ENCODE measurements at regions not wholly inside any gene's neighbourhood (a gene's known extent, or its start where the extent isn't known, plus 50 kb on each side); places are given as distances from the start of the nearest gene placed in this dataset.

- Histone ChIP-seq H4K20me1 (replicated peaks; ENCODE audit: control insufficient read depth, extremely low read depth, insufficient read depth, low read length) (no peaks in the 10 kb centered on the region), H3K27ac (ENCODE audit: insufficient read depth, low read depth, low read length) (no peak overlapping the region), H3K9ac (replicated peaks; ENCODE audit: extremely low read depth, insufficient read depth, low read length) (no peak overlapping the region), H3K27me3 (ENCODE audit: control insufficient read depth in 2 of 2, insufficient read depth in 2 of 2, low read length in 2 of 2) (no peaks in the 10 kb centered on the region), H3K4me3 (replicated peaks in 1 of 3; ENCODE audit: insufficient read depth in 1 of 3, low read depth in 1 of 3, low read length in 3 of 3) (no peak overlapping the region), H3K4me2 (ENCODE audit: insufficient read depth, low read length) (no peak overlapping the region), H3K79me2 (ENCODE audit: control insufficient read depth, insufficient read depth, low read length) (no peaks in the 10 kb centered on the region), H3K9me1 (replicated peaks; ENCODE audit: control insufficient read depth, extremely low read depth, insufficient read depth, low read length) (no peaks in the 10 kb centered on the region), H3K4me1 (ENCODE audit: control insufficient read depth, extremely low read depth, insufficient read depth, low read length) (no peaks in the 10 kb centered on the region), H3K36me3 (ENCODE audit: control insufficient read depth in 2 of 2, extremely low read depth in 1 of 2, insufficient read depth in 2 of 2, low read length in 2 of 2) (no peaks in the 10 kb centered on the region), H2AFZ (ENCODE audit: low read depth, low read length) (no peak overlapping the region), H3K9me3 (replicated peaks; ENCODE audit: control insufficient read depth, insufficient read depth, low read length) (no peaks in the 10 kb centered on the region)
- no peak for TF ChIP-seq GATA2 (IDR thresholded peaks at IDR 0.05; ENCODE audit: insufficient read depth, insufficient read length, low read depth, low read length)
- no peak for TF ChIP-seq JUN (IDR thresholded peaks at IDR 0.05; ENCODE audit: borderline replicate concordance, insufficient read depth, insufficient read length, low read depth)
- TF ChIP-seq EZH2 (IDR thresholded peaks at IDR 0.05; ENCODE audit: borderline replicate concordance, low read depth, low read length, severe bottlenecking): no peak
- TF ChIP-seq MAX (IDR thresholded peaks at IDR 0.05; ENCODE audit: insufficient read depth, insufficient read length): no peak
- TF ChIP-seq CTCF (IDR thresholded peaks at IDR 0.05; ENCODE audit: extremely low read depth in 1 of 2, insufficient read depth in 1 of 2, low read depth in 1 of 2, low read length in 2 of 2): no peak
- dilution Hi-C loops (cut with MboI; ENCODE audit: extremely low pct_ligation_motif_present, low sequenced_read_pairs): no loop called here
- DNase-seq (ENCODE audit: low read depth, low spot score): no peak
- no TSS peak for BruUV-seq (replicated peaks)
- no peak for FAIRE-seq
- POLR2A ChIA-PET: no interaction called here
- CTCF ChIA-PET: interaction anchor here (2.6 kb wide), 1 partner anchor 8 kb away, joined by 12 read pairs; no protein-coding TSS in a partner anchor
- intact Hi-C loops (cut with micrococcal nuclease): no loop called here
Measured at GRCh38 chr12:77160931-77161330, 95.6 kb upstream of the E2F7 start.

- Histone ChIP-seq H4K20me1 (replicated peaks; ENCODE audit: control insufficient read depth, extremely low read depth, insufficient read depth, low read length) (no peaks in the 10 kb centered on the region), H3K27ac (ENCODE audit: insufficient read depth, low read depth, low read length) (no peak overlapping the region), H3K4me2 (ENCODE audit: insufficient read depth, low read length) (no peak overlapping the region), H3K79me2 (ENCODE audit: control insufficient read depth, insufficient read depth, low read length) (no peaks in the 10 kb centered on the region), H3K36me3 (ENCODE audit: control insufficient read depth in 2 of 2, extremely low read depth in 1 of 2, insufficient read depth in 2 of 2, low read length in 2 of 2) (no peaks in the 10 kb centered on the region), H2AFZ (ENCODE audit: low read depth, low read length) (no peak overlapping the region), H3K9me3 (replicated peaks; ENCODE audit: control insufficient read depth, insufficient read depth, low read length) (no peaks in the 10 kb centered on the region), H3K27me3 (ENCODE audit: control insufficient read depth in 2 of 2, insufficient read depth in 2 of 2, low read length in 2 of 2) (no peaks in the 10 kb centered on the region), H3K4me3 (replicated peaks in 1 of 3; ENCODE audit: insufficient read depth in 1 of 3, low read depth in 1 of 3, low read length in 3 of 3) (no peak overlapping the region), H3K9ac (replicated peaks; ENCODE audit: extremely low read depth, insufficient read depth, low read length) (no peak overlapping the region), H3K4me1 (ENCODE audit: control insufficient read depth, extremely low read depth, insufficient read depth, low read length) (no peaks in the 10 kb centered on the region), H3K9me1 (replicated peaks; ENCODE audit: control insufficient read depth, extremely low read depth, insufficient read depth, low read length) (no peaks in the 10 kb centered on the region)
- POLR2A ChIA-PET: no interaction called here
- CTCF ChIA-PET: interaction anchor here (1.6 to 2.6 kb wide), 4 partner anchors 13 to 296 kb away, joined by 4 to 53 read pairs (median 4); no protein-coding TSS in a partner anchor
- no TSS peak for BruUV-seq (replicated peaks)
- no peak for DNase-seq (ENCODE audit: low read depth, low spot score)
- no peak for FAIRE-seq
- dilution Hi-C loops (cut with MboI; ENCODE audit: extremely low pct_ligation_motif_present, low sequenced_read_pairs) (no loop called here), intact Hi-C loops (cut with micrococcal nuclease) (loop anchor here (2.0 to 5.0 kb wide), 2 partner anchors 106 to 171 kb away; no protein-coding TSS in a partner anchor)
- no peak for TF ChIP-seq POLR2AphosphoS5 (IDR thresholded peaks at IDR 0.05; ENCODE audit: insufficient read depth, low read depth, low read length)
- TF ChIP-seq MYC (IDR thresholded peaks at IDR 0.05; ENCODE audit: low read depth, low read length): no peak
- no peak for TF ChIP-seq JUN (IDR thresholded peaks at IDR 0.05; ENCODE audit: borderline replicate concordance, insufficient read depth, insufficient read length, low read depth)
- TF ChIP-seq GATA2 (IDR thresholded peaks at IDR 0.05; ENCODE audit: insufficient read depth, insufficient read length, low read depth, low read length): no peak
- no peak for TF ChIP-seq POLR2A (IDR thresholded peaks at IDR 0.05; ENCODE audit: low read depth, low read length)
- TF ChIP-seq MAX (IDR thresholded peaks at IDR 0.05; ENCODE audit: insufficient read depth, insufficient read length): no peak
- no peak for TF ChIP-seq FOS (IDR thresholded peaks at IDR 0.05; ENCODE audit: borderline replicate concordance, insufficient read depth, low read length)
- TF ChIP-seq EZH2 (IDR thresholded peaks at IDR 0.05; ENCODE audit: borderline replicate concordance, low read depth, low read length, severe bottlenecking): no peak
- no peak for TF ChIP-seq CTCF (IDR thresholded peaks at IDR 0.05; ENCODE audit: extremely low read depth in 1 of 2, insufficient read depth in 1 of 2, low read depth in 1 of 2, low read length in 2 of 2)
Measured at GRCh38 chr12:77153706-77154105, 88.3 kb upstream of the E2F7 start.

All from endothelial cell of umbilical vein (primary cell).